ENCODE measurements at regions not wholly inside any gene's neighbourhood (a gene's known extent, or its start where the extent isn't known, plus 50 kb on each side); places are given as distances from the start of the nearest gene placed in this dataset.

DNA sequence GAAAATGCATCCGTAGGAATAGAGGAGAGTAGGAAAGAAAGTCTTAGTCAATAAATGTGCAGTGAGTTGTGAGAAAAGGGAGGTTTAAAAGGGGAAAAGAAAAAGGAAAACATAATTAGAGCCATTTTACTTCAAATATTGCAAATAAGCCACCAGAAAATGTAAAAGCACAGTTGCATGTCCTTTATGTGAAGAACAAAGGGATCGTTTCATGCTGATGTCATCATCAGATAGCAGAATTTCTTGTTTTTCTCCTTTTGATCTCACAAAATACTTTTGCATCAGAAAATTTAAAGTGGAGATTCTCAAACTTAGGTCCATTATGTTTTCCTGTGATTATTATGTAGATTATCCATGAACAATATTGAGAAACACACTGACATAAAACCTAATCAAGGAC lies 166.7 kb downstream of the HAO1 start:
- Histone ChIP-seq H3F3A (ENCODE audit: insufficient read depth) (no peaks in the 10 kb centered on the region), H3K4me2 (ENCODE audit: low read depth, low read length, poor library complexity, severe bottlenecking) (no peak overlapping the region), H3K4me3 (ENCODE audit: insufficient read depth, low read length, poor library complexity, severe bottlenecking) (no peak overlapping the region), H3K36me3 (ENCODE audit: low read length) (no peaks in the 10 kb centered on the region), H3K79me2 (ENCODE audit: insufficient read depth, low read length) (no peaks in the 10 kb centered on the region), H3K9me3 (ENCODE audit: insufficient read depth, low read length) (peaks cover 10% of the 10 kb centered on the region), H4K20me1 (ENCODE audit: low read depth, low read length) (no peaks in the 10 kb centered on the region), H2AFZ (ENCODE audit: low read depth, low read length, severe bottlenecking) (no peak overlapping the region), H3K9me2 (replicated peaks; ENCODE audit: insufficient read depth, low read length) (no peaks in the 10 kb centered on the region), H3K9ac (ENCODE audit: low read length) (no peak overlapping the region), H3K27ac (ENCODE audit: low read depth, low read length) (no peak overlapping the region), H3K27me3 (ENCODE audit: low read length) (no peaks in the 10 kb centered on the region)
- TF ChIP-seq, protein P1, sequence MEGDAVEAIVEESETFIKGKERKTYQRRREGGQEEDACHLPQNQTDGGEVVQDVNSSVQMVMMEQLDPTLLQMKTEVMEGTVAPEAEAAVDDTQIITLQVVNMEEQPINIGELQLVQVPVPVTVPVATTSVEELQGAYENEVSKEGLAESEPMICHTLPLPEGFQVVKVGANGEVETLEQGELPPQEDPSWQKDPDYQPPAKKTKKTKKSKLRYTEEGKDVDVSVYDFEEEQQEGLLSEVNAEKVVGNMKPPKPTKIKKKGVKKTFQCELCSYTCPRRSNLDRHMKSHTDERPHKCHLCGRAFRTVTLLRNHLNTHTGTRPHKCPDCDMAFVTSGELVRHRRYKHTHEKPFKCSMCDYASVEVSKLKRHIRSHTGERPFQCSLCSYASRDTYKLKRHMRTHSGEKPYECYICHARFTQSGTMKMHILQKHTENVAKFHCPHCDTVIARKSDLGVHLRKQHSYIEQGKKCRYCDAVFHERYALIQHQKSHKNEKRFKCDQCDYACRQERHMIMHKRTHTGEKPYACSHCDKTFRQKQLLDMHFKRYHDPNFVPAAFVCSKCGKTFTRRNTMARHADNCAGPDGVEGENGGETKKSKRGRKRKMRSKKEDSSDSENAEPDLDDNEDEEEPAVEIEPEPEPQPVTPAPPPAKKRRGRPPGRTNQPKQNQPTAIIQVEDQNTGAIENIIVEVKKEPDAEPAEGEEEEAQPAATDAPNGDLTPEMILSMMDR (IDR thresholded peaks at IDR 0.05; ENCODE audit: insufficient read depth, low read length, poor library complexity, severe bottlenecking): no peak
- no peak for TF ChIP-seq EZH2phosphoT487 (conservative IDR thresholded peaks at IDR 0.05; ENCODE audit: low read length)

DNA sequence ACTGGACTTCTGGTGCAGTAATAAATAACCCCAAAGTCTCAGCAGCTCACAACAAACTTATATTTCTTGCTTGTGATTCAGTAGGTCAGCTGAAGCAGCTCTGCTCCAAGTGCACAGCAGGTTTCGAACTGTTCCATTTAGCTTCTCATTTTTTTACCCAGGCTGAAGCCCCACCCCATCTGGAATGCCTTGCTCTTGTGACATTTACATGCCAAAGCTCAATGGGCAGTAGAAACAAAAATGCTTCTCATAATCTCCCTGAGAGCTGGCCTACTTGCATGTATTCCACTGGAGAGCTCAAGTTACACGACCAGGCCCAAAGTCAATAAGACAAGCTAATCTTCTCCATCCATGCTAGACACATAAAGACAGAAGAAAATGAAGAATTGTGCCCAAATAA lies 165.2 kb downstream of the HAO1 start:
- Histone ChIP-seq H3K9me2 (replicated peaks; ENCODE audit: insufficient read depth, low read length) (no peaks in the 10 kb centered on the region), H2AFZ (ENCODE audit: low read depth, low read length, severe bottlenecking) (no peak overlapping the region), H3K9ac (ENCODE audit: low read length) (no peak overlapping the region), H4K20me1 (ENCODE audit: low read depth, low read length) (no peaks in the 10 kb centered on the region), H3F3A (ENCODE audit: insufficient read depth) (no peaks in the 10 kb centered on the region), H3K4me2 (ENCODE audit: low read depth, low read length, poor library complexity, severe bottlenecking) (no peak overlapping the region), H3K27ac (ENCODE audit: low read depth, low read length) (no peak overlapping the region), H3K79me2 (ENCODE audit: insufficient read depth, low read length) (no peaks in the 10 kb centered on the region), H3K9me3 (ENCODE audit: insufficient read depth, low read length) (peaks cover 10% of the 10 kb centered on the region), H3K36me3 (ENCODE audit: low read length) (no peaks in the 10 kb centered on the region), H3K4me3 (ENCODE audit: insufficient read depth, low read length, poor library complexity, severe bottlenecking) (no peak overlapping the region), H3K27me3 (ENCODE audit: low read length) (no peaks in the 10 kb centered on the region)
- TF ChIP-seq, protein P1 (IDR thresholded peaks at IDR 0.05; ENCODE audit: insufficient read depth, low read length, poor library complexity, severe bottlenecking): no peak
- no peak for TF ChIP-seq EZH2phosphoT487 (conservative IDR thresholded peaks at IDR 0.05; ENCODE audit: low read length)

DNA sequence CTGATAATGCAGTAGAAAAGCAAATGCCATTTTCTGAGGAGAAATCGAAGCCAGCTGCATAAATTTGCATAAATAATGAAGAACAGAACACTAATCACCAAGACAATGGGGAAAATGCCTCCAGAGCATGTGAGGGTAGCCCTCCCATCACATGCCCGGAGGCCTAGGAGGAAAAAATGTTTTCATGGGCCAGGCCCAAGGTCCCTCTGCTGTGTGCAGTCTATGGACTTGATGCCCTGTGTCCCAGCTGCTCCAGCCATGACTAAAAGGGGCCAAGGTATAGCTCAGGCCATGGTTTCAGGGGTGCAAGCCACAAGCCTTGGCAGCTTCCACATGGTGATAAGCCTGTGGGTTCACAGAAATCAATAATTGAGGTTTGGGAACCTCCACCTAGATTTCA lies 164.1 kb downstream of the HAO1 start:
- H3K4me2 ChIP-seq (ENCODE audit: low read depth, low read length, poor library complexity, severe bottlenecking): no peak overlapping the region
- no peak for TF ChIP-seq EZH2phosphoT487 (conservative IDR thresholded peaks at IDR 0.05; ENCODE audit: low read length)
- TF ChIP-seq, protein P1 (IDR thresholded peaks at IDR 0.05; ENCODE audit: insufficient read depth, low read length, poor library complexity, severe bottlenecking): no peak

More for the DNA sequence above, 164.1 kb downstream of the HAO1 start:
- Histone ChIP-seq H4K20me1 (ENCODE audit: low read depth, low read length) (no peaks in the 10 kb centered on the region), H3K36me3 (ENCODE audit: low read length) (no peaks in the 10 kb centered on the region), H3F3A (ENCODE audit: insufficient read depth) (no peaks in the 10 kb centered on the region), H2AFZ (ENCODE audit: low read depth, low read length, severe bottlenecking) (no peak overlapping the region), H3K9me2 (replicated peaks; ENCODE audit: insufficient read depth, low read length) (no peaks in the 10 kb centered on the region), H3K9me3 (ENCODE audit: insufficient read depth, low read length) (peaks cover 10% of the 10 kb centered on the region), H3K79me2 (ENCODE audit: insufficient read depth, low read length) (no peaks in the 10 kb centered on the region), H3K9ac (ENCODE audit: low read length) (no peak overlapping the region), H3K4me3 (ENCODE audit: insufficient read depth, low read length, poor library complexity, severe bottlenecking) (no peak overlapping the region), H3K27ac (ENCODE audit: low read depth, low read length) (no peak overlapping the region), H3K27me3 (ENCODE audit: low read length) (no peaks in the 10 kb centered on the region)
